VCaP (cell line): ENCODE measurements at regions not wholly inside any gene's neighbourhood (a gene's known extent, or its start where the extent isn't known, plus 50 kb on each side); places are given as distances from the start of the nearest gene placed in this dataset.

Source experiments
- H3K27ac ChIP-seq: fragments of 450-650 bp; 2 replicates; pipeline ENCODE4 v1.5.1; 2017
- TF ChIP-seq, protein P1 (sequence below): fragments of 450-650 bp; conservative IDR thresholded peaks from 2 replicates; pipeline ENCODE4 v1.5.1; 2017; ENCODE audit warnings: mild to moderate bottlenecking, moderate library complexity

DNA sequence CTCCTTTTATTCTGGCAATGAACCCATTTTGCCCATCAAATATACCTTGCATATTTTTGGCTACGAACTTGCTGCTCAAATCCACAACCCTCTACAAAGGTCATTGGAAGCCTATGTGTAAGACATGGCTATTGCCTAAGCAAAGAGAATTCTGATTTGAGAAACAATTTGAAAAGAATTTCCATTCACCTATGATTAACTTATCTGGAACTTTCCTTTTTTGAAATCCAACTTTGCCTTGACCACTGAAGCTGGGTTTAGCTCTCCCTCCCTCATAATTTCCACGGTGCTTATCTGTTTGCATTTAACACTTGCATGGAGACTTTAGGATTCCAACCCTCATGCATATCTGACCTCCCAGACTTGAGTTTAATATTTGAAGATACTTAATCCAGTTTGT is 1514.7 kb upstream of the SLC10A2 start:
- TF ChIP-seq, protein P1, sequence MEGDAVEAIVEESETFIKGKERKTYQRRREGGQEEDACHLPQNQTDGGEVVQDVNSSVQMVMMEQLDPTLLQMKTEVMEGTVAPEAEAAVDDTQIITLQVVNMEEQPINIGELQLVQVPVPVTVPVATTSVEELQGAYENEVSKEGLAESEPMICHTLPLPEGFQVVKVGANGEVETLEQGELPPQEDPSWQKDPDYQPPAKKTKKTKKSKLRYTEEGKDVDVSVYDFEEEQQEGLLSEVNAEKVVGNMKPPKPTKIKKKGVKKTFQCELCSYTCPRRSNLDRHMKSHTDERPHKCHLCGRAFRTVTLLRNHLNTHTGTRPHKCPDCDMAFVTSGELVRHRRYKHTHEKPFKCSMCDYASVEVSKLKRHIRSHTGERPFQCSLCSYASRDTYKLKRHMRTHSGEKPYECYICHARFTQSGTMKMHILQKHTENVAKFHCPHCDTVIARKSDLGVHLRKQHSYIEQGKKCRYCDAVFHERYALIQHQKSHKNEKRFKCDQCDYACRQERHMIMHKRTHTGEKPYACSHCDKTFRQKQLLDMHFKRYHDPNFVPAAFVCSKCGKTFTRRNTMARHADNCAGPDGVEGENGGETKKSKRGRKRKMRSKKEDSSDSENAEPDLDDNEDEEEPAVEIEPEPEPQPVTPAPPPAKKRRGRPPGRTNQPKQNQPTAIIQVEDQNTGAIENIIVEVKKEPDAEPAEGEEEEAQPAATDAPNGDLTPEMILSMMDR: no peak
- H3K27ac ChIP-seq: no peak overlapping the region

DNA sequence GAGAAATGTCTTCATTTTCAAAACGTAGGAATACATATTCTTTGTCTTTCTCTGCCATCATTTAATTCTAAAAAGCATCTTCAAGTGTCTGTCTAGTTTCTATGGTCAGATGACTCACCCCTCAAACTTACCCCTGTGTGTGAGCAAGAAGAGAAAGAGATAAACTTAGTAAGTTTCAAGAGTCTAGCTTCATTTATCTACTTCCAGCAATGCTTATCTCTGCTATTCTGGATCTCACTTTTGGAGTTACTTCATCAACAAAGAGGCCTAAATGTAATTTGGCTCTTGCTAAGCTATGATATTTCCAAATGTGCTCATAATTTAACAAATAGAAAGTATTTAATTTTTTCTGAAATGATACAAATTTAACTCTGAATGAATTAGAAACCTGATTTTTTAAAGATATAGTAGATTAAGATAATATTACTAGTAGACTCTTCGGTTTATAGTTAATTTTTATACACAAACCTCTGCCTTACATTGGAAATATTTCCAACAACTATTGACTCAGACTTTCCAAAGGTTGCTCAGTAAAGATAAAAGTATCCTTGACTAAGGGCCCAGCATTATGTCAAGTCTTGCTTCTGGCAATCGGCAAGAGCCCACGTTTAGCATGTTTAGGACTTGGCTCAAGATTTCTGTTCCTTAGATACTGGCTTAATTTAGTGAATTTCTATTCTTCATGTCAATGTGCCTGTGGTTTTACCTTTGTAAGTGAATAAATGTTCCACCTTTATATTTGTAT is 1511.0 kb upstream of the SLC10A2 start:
- H3K27ac ChIP-seq: no peak overlapping the region
- TF ChIP-seq, protein P1: no peak

DNA sequence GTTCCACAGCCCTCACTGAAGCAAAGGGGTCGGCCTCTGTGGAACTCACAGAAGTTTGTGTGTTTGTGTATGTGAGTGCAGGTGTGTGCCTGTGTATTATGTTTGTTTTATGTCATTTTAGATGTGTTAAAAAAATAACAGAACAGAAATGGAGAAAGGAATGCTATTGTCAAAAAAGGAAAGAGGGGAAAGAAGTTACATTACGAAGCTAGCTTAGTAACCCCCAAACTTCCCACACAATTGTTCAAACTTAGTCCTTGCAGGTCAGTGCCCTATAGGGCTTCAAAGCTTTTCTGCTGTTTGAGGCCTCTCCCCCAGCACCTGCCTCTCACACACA is 1505.6 kb upstream of the SLC10A2 start:
- H3K27ac ChIP-seq: peak overlapping the region; percentile 55; the same call in 1 of the 2 replicates
- TF ChIP-seq, protein P1: peak; percentile 36

DNA sequence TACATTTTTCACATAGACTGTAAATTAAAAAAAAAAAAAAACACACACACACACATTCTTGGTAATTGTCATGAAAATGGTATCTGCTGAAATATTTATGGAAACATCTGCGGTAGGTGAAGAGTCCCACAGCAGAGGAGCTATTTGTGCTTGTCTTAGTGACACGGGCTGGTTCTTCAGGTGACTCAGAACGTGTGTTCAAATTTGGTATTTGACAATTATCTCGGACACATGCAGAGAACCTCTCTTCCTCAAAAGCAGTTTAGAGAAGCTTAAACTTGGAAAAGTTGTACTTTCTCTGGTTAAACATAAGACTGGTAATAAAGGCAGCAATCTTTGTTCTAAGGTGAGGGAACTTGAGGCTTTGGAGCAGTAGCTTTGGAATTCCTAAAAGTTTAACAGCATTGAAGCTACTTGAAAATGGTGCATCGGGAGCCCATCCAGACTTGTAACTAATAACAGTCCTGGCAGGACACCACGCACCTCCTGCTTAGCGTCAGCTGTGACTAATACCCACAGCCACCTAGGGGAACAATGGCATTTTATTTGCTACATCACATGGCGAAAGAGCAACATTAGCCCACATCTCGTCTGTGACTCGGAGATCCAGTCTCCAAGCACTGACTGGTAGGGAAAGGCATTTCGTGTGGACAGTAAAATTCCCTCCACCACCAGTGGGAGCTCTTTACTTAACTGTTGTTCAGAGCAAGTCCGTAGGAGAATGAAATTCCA is 1505.1 kb upstream of the SLC10A2 start:
- TF ChIP-seq, protein P1: peak; percentile 94
- H3K27ac ChIP-seq: peak overlapping the region; percentile 55

DNA sequence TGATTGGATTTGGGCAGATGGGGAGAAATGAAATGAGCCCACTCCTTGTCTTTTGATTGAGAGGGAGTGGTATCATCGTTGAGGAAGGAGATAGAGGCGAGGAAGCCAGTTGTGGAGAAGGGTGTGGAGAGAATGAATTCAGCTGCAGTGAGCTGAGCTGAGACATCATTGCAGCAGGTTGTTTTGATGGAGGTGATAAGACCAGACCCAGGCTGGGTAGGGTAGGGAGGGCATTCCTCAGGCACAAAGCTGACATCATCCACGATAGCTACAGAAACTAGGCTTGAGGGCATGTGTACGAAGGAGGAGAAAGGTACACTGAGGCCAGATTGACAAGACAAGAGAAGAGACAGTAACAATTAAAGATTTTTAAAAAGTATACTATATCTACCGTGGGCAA is 1500.9 kb upstream of the SLC10A2 start:
- TF ChIP-seq, protein P1: no peak
- peak overlapping the region; percentile 34; the same call in 1 of the 2 replicates for H3K27ac ChIP-seq

DNA sequence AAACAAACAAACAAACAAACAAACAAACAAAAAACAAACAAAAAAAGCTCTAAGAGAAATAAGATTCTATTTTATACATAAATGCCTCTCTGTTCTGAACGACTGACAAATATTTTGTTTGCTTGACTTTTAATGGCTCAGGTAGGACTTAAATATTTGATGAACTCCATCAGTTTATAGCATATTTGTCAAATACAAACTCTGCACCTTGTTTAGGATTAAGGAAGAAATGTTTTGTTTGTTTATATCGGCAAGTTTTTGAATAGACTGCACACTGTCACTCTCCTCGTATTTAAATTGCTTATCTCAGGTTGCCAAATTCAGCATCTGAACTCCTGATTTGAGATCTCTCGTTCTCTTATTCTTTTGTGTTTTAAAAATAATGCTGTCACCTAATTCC is 1499.7 kb upstream of the SLC10A2 start:
- TF ChIP-seq, protein P1: no peak
- peak overlapping the region; percentile 34 for H3K27ac ChIP-seq

DNA sequence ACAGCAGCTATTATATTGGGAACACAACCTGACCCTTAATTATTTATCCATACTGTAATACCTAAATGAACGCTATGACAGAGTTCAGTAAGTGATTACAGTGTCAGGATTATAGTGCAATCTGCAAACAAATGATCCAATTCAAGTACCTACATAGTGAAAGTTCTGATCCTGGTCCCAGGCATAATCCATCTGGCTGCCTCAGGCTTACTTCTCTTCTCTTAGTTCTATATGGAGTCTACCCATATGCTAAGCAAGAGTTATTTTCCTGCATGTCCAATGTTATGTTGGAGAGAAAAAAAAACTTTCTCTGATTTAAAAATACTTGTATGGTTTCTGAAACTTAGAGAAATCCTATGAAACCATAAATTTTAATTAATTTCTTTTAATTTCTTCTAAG is 1487.7 kb upstream of the SLC10A2 start:
- no peak overlapping the region for H3K27ac ChIP-seq
- TF ChIP-seq, protein P1: no peak
